ENCODE measurements at regions not wholly inside any gene's neighbourhood (a gene's known extent, or its start where the extent isn't known, plus 50 kb on each side); places are given as distances from the start of the nearest gene placed in this dataset.
"Not testable (repeated sequence)": the region's sequence is repeated elsewhere in the genome, so short reads cannot be mapped to it uniquely, and the experiment has no call there.

- DNase-seq (ENCODE audit: low read depth), result peak; percentile 85
These were observed 132.3 kb upstream of the C11orf58 start for GRCh38 chr11:16605894-16606783.

GRCh38 chr11:16605389-16605893 is 133.0 kb upstream of the C11orf58 start:
- peak; percentile 3 for DNase-seq (ENCODE audit: low read depth)

- peak; percentile 34 for DNase-seq (ENCODE audit: low read depth)
These were observed 133.6 kb upstream of the C11orf58 start for GRCh38 chr11:16604794-16605388.

GRCh38 chr11:16603890-16604793 is 134.3 kb upstream of the C11orf58 start:
- DNase-seq (ENCODE audit: low read depth), result no peak

GRCh38 chr11:16603245-16603644 is 135.2 kb upstream of the C11orf58 start:
- DNase-seq (ENCODE audit: low read depth), result no peak

- DNase-seq (ENCODE audit: low read depth), result no peak
These were observed 139.5 kb upstream of the C11orf58 start for GRCh38 chr11:16598906-16599305.

GRCh38 chr11:16598032-16598431 is 140.4 kb upstream of the C11orf58 start:
- no peak for DNase-seq (ENCODE audit: low read depth)

- DNase-seq (ENCODE audit: low read depth), result no peak
These were observed 142.2 kb upstream of the C11orf58 start for GRCh38 chr11:16596231-16596630.

GRCh38 chr11:16591157-16591556 is 147.3 kb upstream of the C11orf58 start:
- no peak for DNase-seq (ENCODE audit: low read depth)

- no peak for DNase-seq (ENCODE audit: low read depth)
These were observed 150.8 kb upstream of the C11orf58 start for GRCh38 chr11:16587670-16588069.

GRCh38 chr11:16584569-16584968 is 153.9 kb upstream of the C11orf58 start:
- DNase-seq (ENCODE audit: low read depth), result no peak

GRCh38 chr11:16581078-16581477 is 157.4 kb upstream of the C11orf58 start:
- DNase-seq (ENCODE audit: low read depth), result not testable (repeated sequence)

GRCh38 chr11:16577490-16577889 is 161.0 kb upstream of the C11orf58 start:
- DNase-seq (ENCODE audit: low read depth), result no peak

- DNase-seq (ENCODE audit: low read depth), result not testable (repeated sequence)
These were observed 163.6 kb upstream of the C11orf58 start for GRCh38 chr11:16574889-16575288.

GRCh38 chr11:16572945-16573344 is 165.5 kb upstream of the C11orf58 start:
- no peak for DNase-seq (ENCODE audit: low read depth)

GRCh38 chr11:16561150-16561549 is 177.3 kb upstream of the C11orf58 start:
- DNase-seq (ENCODE audit: low read depth), result no peak

GRCh38 chr11:16558494-16558893 is 180.0 kb upstream of the C11orf58 start:
- no peak for DNase-seq (ENCODE audit: low read depth)

GRCh38 chr11:16555956-16556355 is 182.5 kb upstream of the C11orf58 start:
- no peak for DNase-seq (ENCODE audit: low read depth)

- DNase-seq (ENCODE audit: low read depth), result no peak
These were observed 184.1 kb upstream of the C11orf58 start for GRCh38 chr11:16554361-16554760.

- DNase-seq (ENCODE audit: low read depth), result no peak
These were observed 190.6 kb upstream of the C11orf58 start for GRCh38 chr11:16547879-16548278.

GRCh38 chr11:16543642-16544041 is 187.3 kb upstream of the SOX6 start:
- DNase-seq (ENCODE audit: low read depth), result no peak

GRCh38 chr11:16542353-16542752 is 186.0 kb upstream of the SOX6 start:
- no peak for DNase-seq (ENCODE audit: low read depth)

All from HT1080 (cell line).